HCT116 (cell line): ENCODE measurements at regions not wholly inside any gene's neighbourhood (a gene's known extent, or its start where the extent isn't known, plus 50 kb on each side); places are given as distances from the start of the nearest gene placed in this dataset.

Source experiments
- ATAC-seq: fragments of 200-7000 bp; cut with Tn5 transposase; 2 replicates; pipeline ENCODE4 v1.9.1; 2020; ENCODE audit warnings: mild to moderate bottlenecking, moderate library complexity
- BruUV-seq: library from RNA; stranded (reverse); fragments of 400-500 nt; replicated peaks from 2 replicates; lab custom pipeline; 2021; lab: Mats Ljungman, UMichigan
- CTCF ChIA-PET: fragments of 300-600 bp; sonication (Branson Sonifier 250); formaldehyde crosslinking; loops from one replicate; lab custom pipeline; 2021; ENCODE audit warnings: antibody characterized with exemption; lab: Charles Lee
- POLR2A ChIA-PET: fragments of 300-600, 350-600 bp; sonication (Branson Sonifier 250); formaldehyde crosslinking; loops from one replicate; lab custom pipeline; 2021; ENCODE audit warnings: antibody characterized with exemption; lab: Charles Lee
- RAD21 ChIA-PET, 2 experiments: fragments of 300-600 bp; sonication (Branson Sonifier 250); formaldehyde crosslinking; loops; one replicate each; lab custom pipeline; 2023; ENCODE audit warnings: low total read pairs in 2 of 2; ENCODE audit not compliant: uncharacterized antibody in 2 of 2, unreplicated experiment in 2 of 2, low non-redundant PET in 1 of 2; lab: Charles Lee
- DNase-seq: peaks from one replicate; pipeline ENCODE4 v3.0.0-alpha.2; 2010; ENCODE audit warnings: low read depth, low spot score
- H2AFZ ChIP-seq: fragments of 200-600 bp; shearing (Covaris generic), sonication (generic); 2 replicates; pipeline ENCODE4 v1.6.1; 2017; ENCODE audit warnings: low read depth, mixed run types, mixed read lengths, antibody characterized with exemption, low read length; ENCODE audit not compliant: poor library complexity, severe bottlenecking
- H3K27ac ChIP-seq: 2 replicates; pipeline ENCODE4 v1.5.1; 2012; ENCODE audit warnings: low read depth, low read length
- H3K27me3 ChIP-seq: fragments of 200-600 bp; sonication (generic); 2 replicates; pipeline ENCODE4 v1.6.1; 2016; ENCODE audit warnings: mixed run types, low read length, mixed read lengths; ENCODE audit not compliant: insufficient read depth
- H3K36me3 ChIP-seq, 2 experiments: fragments of 200-500 bp in 1 of 2; fragments of 200-600 bp in 1 of 2; sonication (Bioruptor generic) in 1 of 2; sonication (generic) in 1 of 2; 2 replicates each; pipeline versions ENCODE4 v1.5.1 to v1.6.1; 2014 to 2016; ENCODE audit warnings: low read length in 2 of 2, inconsistent platforms in 1 of 2, mixed read lengths in 1 of 2, mixed run types in 1 of 2; ENCODE audit not compliant: insufficient read depth in 2 of 2, control insufficient read depth in 1 of 2
- H3K4me1 ChIP-seq, 2 experiments: fragments of 200-600 bp in 1 of 2; sonication (generic) in 1 of 2; 2 replicates each; pipeline versions ENCODE4 v1.5.1 to v1.6.1; 2012 to 2017; ENCODE audit warnings: low read length in 2 of 2, inconsistent platforms in 1 of 2, mild to moderate bottlenecking in 1 of 2, mixed read lengths in 1 of 2, mixed run types in 1 of 2, moderate library complexity in 1 of 2; ENCODE audit not compliant: insufficient read depth in 2 of 2, control insufficient read depth in 1 of 2
- H3K4me2 ChIP-seq: fragments of 200-600 bp; sonication (generic); 2 replicates; pipeline ENCODE4 v1.6.1; 2017; ENCODE audit warnings: mixed run types, low read length, mixed read lengths
- H3K4me3 ChIP-seq, 2 experiments: fragments of 200-600 bp in 1 of 2; sonication (generic) in 1 of 2; replicated peaks in 1 of 2; 2 replicates each; pipeline ENCODE4 v1.5.1; 2011 to 2016; ENCODE audit warnings: low read length in 2 of 2, control low read depth in 1 of 2, low read depth in 1 of 2, mild to moderate bottlenecking in 1 of 2, mixed read lengths in 1 of 2, mixed run types in 1 of 2
- H3K79me2 ChIP-seq: fragments of 200-600 bp; sonication (generic); 2 replicates; pipeline ENCODE4 v1.6.1; 2017; ENCODE audit warnings: mild to moderate bottlenecking, mixed run types, low read length, moderate library complexity, mixed read lengths; ENCODE audit not compliant: insufficient read depth
- H3K9ac ChIP-seq: fragments of 200-600 bp; sonication (generic); 2 replicates; pipeline ENCODE4 v1.6.1; 2016; ENCODE audit warnings: low read length, mixed read lengths
- H3K9me2 ChIP-seq: fragments of 200-600 bp; sonication (generic), shearing (Covaris generic); 2 replicates; pipeline ENCODE4 v1.6.1; 2017; ENCODE audit warnings: mixed run types, mild to moderate bottlenecking, moderate library complexity; ENCODE audit not compliant: insufficient read depth
- H3K9me3 ChIP-seq, 2 experiments: fragments of 200-500 bp in 1 of 2; fragments of 200-600 bp in 1 of 2; sonication (Bioruptor generic) in 1 of 2; sonication (generic) in 1 of 2; 2 replicates each; pipeline ENCODE4 v1.6.1; 2014 to 2017; ENCODE audit warnings: low read length in 2 of 2, mixed read lengths in 2 of 2, inconsistent platforms in 1 of 2, low read depth in 1 of 2, mild to moderate bottlenecking in 1 of 2, mixed run types in 1 of 2, moderate library complexity in 1 of 2; ENCODE audit not compliant: control insufficient read depth in 1 of 2, insufficient read depth in 1 of 2
- H4K20me1 ChIP-seq: fragments of 200-600 bp; sonication (generic), shearing (Covaris generic); 2 replicates; pipeline ENCODE4 v1.6.1; 2017; ENCODE audit warnings: mixed run types, mild to moderate bottlenecking, moderate library complexity; ENCODE audit not compliant: insufficient read depth
- ATF3 ChIP-seq: IDR thresholded peaks from 2 replicates; pipeline ENCODE4 v1.6.1; 2012
- ELF1 ChIP-seq: IDR thresholded peaks from 2 replicates; pipeline ENCODE4 v1.6.1; 2012; ENCODE audit warnings: low read depth, borderline replicate concordance
- TCF7L2 ChIP-seq: IDR thresholded peaks from 2 replicates; pipeline ENCODE4 v1.7.0; 2011; ENCODE audit warnings: borderline replicate concordance, inconsistent platforms; ENCODE audit not compliant: insufficient read depth, insufficient read length; ENCODE audit errors: extremely low read depth
- intact Hi-C: fragments of 100-400 bp; cut with micrococcal nuclease; formaldehyde crosslinking; loops from 2 replicates; pipeline ENCODE4 v1.10.0; 2022
- TF ChIP-seq, protein P1 (sequence below): IDR thresholded peaks from 2 replicates; pipeline ENCODE4 v1.6.1; 2011; ENCODE audit warnings: mild to moderate bottlenecking, low read length, moderate library complexity; ENCODE audit not compliant: insufficient replicate concordance; ENCODE audit errors: extremely low read depth

DNA sequence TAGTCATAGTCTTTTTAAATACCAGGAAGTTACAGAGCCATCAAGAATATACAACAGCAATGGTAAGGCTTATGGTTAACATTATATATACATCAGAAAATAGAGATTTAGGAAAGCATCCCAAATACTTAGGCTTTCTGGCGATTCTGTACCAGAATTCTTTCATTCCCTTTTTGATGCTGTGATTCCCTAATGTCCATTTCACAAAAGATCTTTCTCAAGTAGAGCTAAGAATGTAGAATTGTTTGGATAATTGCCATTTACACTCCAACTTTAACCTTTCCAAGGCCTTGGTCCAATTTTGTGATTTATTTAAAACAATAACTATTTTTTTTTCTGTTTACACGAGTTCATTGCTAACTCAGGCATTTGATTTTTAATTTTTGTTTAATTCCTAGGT, 422.2 kb downstream of the MTX2 start:
- Histone ChIP-seq H3K79me2 (no peaks in the 10 kb centered on the region), H3K27me3 (peaks cover 54% of the 10 kb centered on the region), H3K27ac (no peak overlapping the region), H3K9me3 (no peaks in the 10 kb centered on the region), H3K9me2 (no peaks in the 10 kb centered on the region), H3K4me3 (no peak overlapping the region), H4K20me1 (no peaks in the 10 kb centered on the region), H3K4me1 (no peaks in the 10 kb centered on the region), H3K4me2 (no peak overlapping the region), H2AFZ (no peak overlapping the region), H3K36me3 (no peaks in the 10 kb centered on the region), H3K9ac (no peak overlapping the region)
- no peak for ATAC-seq
- DNase-seq, result no peak
- CTCF ChIA-PET, result no interaction called here
- TF ChIP-seq ATF3 (no peak), ELF1 (no peak)
- TF ChIP-seq, protein P1, sequence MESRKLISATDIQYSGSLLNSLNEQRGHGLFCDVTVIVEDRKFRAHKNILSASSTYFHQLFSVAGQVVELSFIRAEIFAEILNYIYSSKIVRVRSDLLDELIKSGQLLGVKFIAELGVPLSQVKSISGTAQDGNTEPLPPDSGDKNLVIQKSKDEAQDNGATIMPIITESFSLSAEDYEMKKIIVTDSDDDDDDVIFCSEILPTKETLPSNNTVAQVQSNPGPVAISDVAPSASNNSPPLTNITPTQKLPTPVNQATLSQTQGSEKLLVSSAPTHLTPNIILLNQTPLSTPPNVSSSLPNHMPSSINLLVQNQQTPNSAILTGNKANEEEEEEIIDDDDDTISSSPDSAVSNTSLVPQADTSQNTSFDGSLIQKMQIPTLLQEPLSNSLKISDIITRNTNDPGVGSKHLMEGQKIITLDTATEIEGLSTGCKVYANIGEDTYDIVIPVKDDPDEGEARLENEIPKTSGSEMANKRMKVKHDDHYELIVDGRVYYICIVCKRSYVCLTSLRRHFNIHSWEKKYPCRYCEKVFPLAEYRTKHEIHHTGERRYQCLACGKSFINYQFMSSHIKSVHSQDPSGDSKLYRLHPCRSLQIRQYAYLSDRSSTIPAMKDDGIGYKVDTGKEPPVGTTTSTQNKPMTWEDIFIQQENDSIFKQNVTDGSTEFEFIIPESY, result no peak
- intact Hi-C loops, result no loop called here
- no TSS peak for BruUV-seq
- POLR2A ChIA-PET, result no interaction called here
- RAD21 ChIA-PET, result no interaction called here

GRCh38 chr2:176692533-176692932, 423.3 kb downstream of the MTX2 start:
- ChIA-PET CTCF (no interaction called here), POLR2A (no interaction called here), RAD21 (no interaction called here)
- Histone ChIP-seq H3K4me2 (no peak overlapping the region), H3K79me2 (no peaks in the 10 kb centered on the region), H3K9me3 (no peaks in the 10 kb centered on the region), H3K9me2 (no peaks in the 10 kb centered on the region), H3K9ac (no peak overlapping the region), H3K4me1 (no peaks in the 10 kb centered on the region), H3K4me3 (no peak overlapping the region), H4K20me1 (no peaks in the 10 kb centered on the region), H3K27me3 (peaks cover 50% of the 10 kb centered on the region), H2AFZ (no peak overlapping the region), H3K27ac (no peak overlapping the region), H3K36me3 (no peaks in the 10 kb centered on the region)
- BruUV-seq, result no TSS peak
- intact Hi-C loops, result no loop called here
- DNase-seq (no peak), ATAC-seq (no peak)
- TF ChIP-seq TCF7L2, result no peak
